ENCODE measurements at regions not wholly inside any gene's neighbourhood (a gene's known extent, or its start where the extent isn't known, plus 50 kb on each side); places are given as distances from the start of the nearest gene placed in this dataset.

GRCh38 chr2:5594249-5594695 is 97.9 kb upstream of the SOX11 start:
- Histone ChIP-seq H4K20me1 (ENCODE audit: insufficient read depth, low read length) (no peaks in the 10 kb centered on the region), H3K4me3 (ENCODE audit: insufficient read depth, low read length) (no peak overlapping the region), H3K27ac (ENCODE audit: low read depth, low read length) (no peak overlapping the region), H3K27me3 (ENCODE audit: insufficient read depth, low read length) (no peaks in the 10 kb centered on the region), H3K79me2 (ENCODE audit: insufficient read depth, low read length) (no peaks in the 10 kb centered on the region), H3K4me2 (ENCODE audit: insufficient read depth, low read length) (no peak overlapping the region), H3K4me1 (ENCODE audit: insufficient read depth, low read length) (no peaks in the 10 kb centered on the region), H3K36me3 (ENCODE audit: insufficient read depth, low read length) (no peaks in the 10 kb centered on the region), H2AFZ (ENCODE audit: low read length) (no peak overlapping the region), H3K9me3 (ENCODE audit: low read depth, low read length) (peaks cover 5% of the 10 kb centered on the region)
- TF ChIP-seq CTCF (IDR thresholded peaks at IDR 0.05; ENCODE audit: extremely low read depth, low read depth, low read length): no peak
- DNase-seq (ENCODE audit: insufficient read length, low spot score, missing footprints): no peak

- no peaks in the 10 kb centered on the region for H3K27me3 ChIP-seq (ENCODE audit: insufficient read depth, low read length)
- no peak for DNase-seq (ENCODE audit: insufficient read length, low spot score, missing footprints)
- H3K36me3 ChIP-seq (ENCODE audit: insufficient read depth, low read length): no peaks in the 10 kb centered on the region
- no peaks in the 10 kb centered on the region for H4K20me1 ChIP-seq (ENCODE audit: insufficient read depth, low read length)
- H2AFZ ChIP-seq (ENCODE audit: low read length): no peak overlapping the region
- TF ChIP-seq CTCF (IDR thresholded peaks at IDR 0.05; ENCODE audit: extremely low read depth, low read depth, low read length): no peak
- H3K9me3 ChIP-seq (ENCODE audit: low read depth, low read length): peaks cover 3% of the 10 kb centered on the region
- H3K79me2 ChIP-seq (ENCODE audit: insufficient read depth, low read length): no peaks in the 10 kb centered on the region
- no peaks in the 10 kb centered on the region for H3K4me1 ChIP-seq (ENCODE audit: insufficient read depth, low read length)
- no peak overlapping the region for H3K4me2 ChIP-seq (ENCODE audit: insufficient read depth, low read length)
- no peak overlapping the region for H3K27ac ChIP-seq (ENCODE audit: low read depth, low read length)
- H3K4me3 ChIP-seq (ENCODE audit: insufficient read depth, low read length): no peak overlapping the region
These were observed 95.3 kb upstream of the SOX11 start for GRCh38 chr2:5596868-5597267.

- no peaks in the 10 kb centered on the region for H3K79me2 ChIP-seq (ENCODE audit: insufficient read depth, low read length)
- no peaks in the 10 kb centered on the region for H3K36me3 ChIP-seq (ENCODE audit: insufficient read depth, low read length)
- H3K27me3 ChIP-seq (ENCODE audit: insufficient read depth, low read length): no peaks in the 10 kb centered on the region
- no peak overlapping the region for H3K4me2 ChIP-seq (ENCODE audit: insufficient read depth, low read length)
- no peaks in the 10 kb centered on the region for H3K4me1 ChIP-seq (ENCODE audit: insufficient read depth, low read length)
- H2AFZ ChIP-seq (ENCODE audit: low read length): no peak overlapping the region
- no peak overlapping the region for H3K4me3 ChIP-seq (ENCODE audit: insufficient read depth, low read length)
- no peak for DNase-seq (ENCODE audit: insufficient read length, low spot score, missing footprints)
- H3K27ac ChIP-seq (ENCODE audit: low read depth, low read length): no peak overlapping the region
- H4K20me1 ChIP-seq (ENCODE audit: insufficient read depth, low read length): no peaks in the 10 kb centered on the region
- no peak for TF ChIP-seq CTCF (IDR thresholded peaks at IDR 0.05; ENCODE audit: extremely low read depth, low read depth, low read length)
- H3K9me3 ChIP-seq (ENCODE audit: low read depth, low read length): peaks cover 3% of the 10 kb centered on the region
These were observed 94.0 kb upstream of the SOX11 start for GRCh38 chr2:5598156-5598555.

- no peak overlapping the region for H3K4me2 ChIP-seq (ENCODE audit: insufficient read depth, low read length)
- no peak for TF ChIP-seq CTCF (IDR thresholded peaks at IDR 0.05; ENCODE audit: extremely low read depth, low read depth, low read length)
- H3K36me3 ChIP-seq (ENCODE audit: insufficient read depth, low read length): no peaks in the 10 kb centered on the region
- H3K27me3 ChIP-seq (ENCODE audit: insufficient read depth, low read length): no peaks in the 10 kb centered on the region
- H3K4me3 ChIP-seq (ENCODE audit: insufficient read depth, low read length): no peak overlapping the region
- no peaks in the 10 kb centered on the region for H3K4me1 ChIP-seq (ENCODE audit: insufficient read depth, low read length)
- H3K9me3 ChIP-seq (ENCODE audit: low read depth, low read length): peaks cover 2% of the 10 kb centered on the region
- no peaks in the 10 kb centered on the region for H3K79me2 ChIP-seq (ENCODE audit: insufficient read depth, low read length)
- no peaks in the 10 kb centered on the region for H4K20me1 ChIP-seq (ENCODE audit: insufficient read depth, low read length)
- no peak overlapping the region for H2AFZ ChIP-seq (ENCODE audit: low read length)
- H3K27ac ChIP-seq (ENCODE audit: low read depth, low read length): no peak overlapping the region
- DNase-seq (ENCODE audit: insufficient read length, low spot score, missing footprints): no peak
These were observed 83.0 kb upstream of the SOX11 start for GRCh38 chr2:5609201-5609600.
